Lung (tissue), 11 donors: ENCODE measurements at regions not wholly inside any gene's neighbourhood (a gene's known extent, or its start where the extent isn't known, plus 50 kb on each side); places are given as distances from the start of the nearest gene placed in this dataset.
A peak's percentile ranks its signal among the peaks of the same experiment; 100 is the strongest.

ENCODE experiments used
- ATAC-seq: fragments of 200-7000 bp; cut with Tn5 transposase; one replicate; pipeline ENCODE4 v1.9.1; 2020; ENCODE audit warnings: moderate number of reproducible peaks; ENCODE audit not compliant: insufficient read depth, low FRiP score
- DNase-seq, 3 donors: peaks; one replicate each; pipeline ENCODE4 v3.0.0-alpha.2; 2013 to 2017
- H3K27ac ChIP-seq, 2 donors: one replicate each; pipeline ENCODE4 v1.5.1; 2013; ENCODE audit warnings: mild to moderate bottlenecking in 2 of 2, moderate library complexity in 2 of 2, control low read depth in 1 of 2, inconsistent platforms in 1 of 2, low read depth in 1 of 2, low read length in 1 of 2
- H3K27me3 ChIP-seq, 3 donors: one replicate each; pipeline ENCODE4 v1.5.1; 2013; ENCODE audit warnings: low read length in 2 of 3; ENCODE audit not compliant: control insufficient read depth in 3 of 3, insufficient read depth in 3 of 3
- H3K36me3 ChIP-seq, 4 donors: one replicate each; pipeline ENCODE4 v1.5.1; 2013; ENCODE audit warnings: low read length in 4 of 4, mild to moderate bottlenecking in 1 of 4, moderate library complexity in 1 of 4; ENCODE audit not compliant: control insufficient read depth in 4 of 4, insufficient read depth in 4 of 4
- H3K4me1 ChIP-seq, 5 donors: one replicate each; pipeline ENCODE4 v1.5.1; 2013; ENCODE audit warnings: low read length in 5 of 5, mild to moderate bottlenecking in 2 of 5, moderate library complexity in 1 of 5; ENCODE audit not compliant: control insufficient read depth in 5 of 5, insufficient read depth in 5 of 5
- H3K4me3 ChIP-seq: one replicate; pipeline ENCODE4 v1.5.1; 2013; ENCODE audit warnings: mild to moderate bottlenecking, control low read depth, moderate library complexity
- H3K9ac ChIP-seq, 2 donors: one replicate each; pipeline ENCODE4 v1.5.1; 2013; ENCODE audit warnings: low read length in 2 of 2, control low read depth in 1 of 2; ENCODE audit not compliant: insufficient read depth in 1 of 2
- H3K9me3 ChIP-seq, 4 donors: one replicate each; pipeline ENCODE4 v1.5.1; 2013; ENCODE audit warnings: low read length in 3 of 4, mild to moderate bottlenecking in 1 of 4, moderate library complexity in 1 of 4; ENCODE audit not compliant: control insufficient read depth in 4 of 4, insufficient read depth in 3 of 4
- WGBS, 2 donors: extraction: QIAGEN DNeasy Blood & Tissue Kit; methylation state at CpG; one replicate each; pipeline ENCODE4 v1.1.7; 2013; 5-methylcytosine and 5-hydroxymethylcytosine counted together
- TF ChIP-seq, protein P1 (sequence below): IDR thresholded peaks from 2 replicates; pipeline ENCODE4 v1.5.1; 2012; ENCODE audit warnings: mild to moderate bottlenecking; ENCODE audit errors: control extremely low read depth, extremely low read depth
- donor health status: control.
- donor health status: control.
- donor health status: Bipolar disorder and iron deficiency.
- donor health status: healthy.
- donor health status: DM: yes; HTN: yes; CAD: no.

DNA sequence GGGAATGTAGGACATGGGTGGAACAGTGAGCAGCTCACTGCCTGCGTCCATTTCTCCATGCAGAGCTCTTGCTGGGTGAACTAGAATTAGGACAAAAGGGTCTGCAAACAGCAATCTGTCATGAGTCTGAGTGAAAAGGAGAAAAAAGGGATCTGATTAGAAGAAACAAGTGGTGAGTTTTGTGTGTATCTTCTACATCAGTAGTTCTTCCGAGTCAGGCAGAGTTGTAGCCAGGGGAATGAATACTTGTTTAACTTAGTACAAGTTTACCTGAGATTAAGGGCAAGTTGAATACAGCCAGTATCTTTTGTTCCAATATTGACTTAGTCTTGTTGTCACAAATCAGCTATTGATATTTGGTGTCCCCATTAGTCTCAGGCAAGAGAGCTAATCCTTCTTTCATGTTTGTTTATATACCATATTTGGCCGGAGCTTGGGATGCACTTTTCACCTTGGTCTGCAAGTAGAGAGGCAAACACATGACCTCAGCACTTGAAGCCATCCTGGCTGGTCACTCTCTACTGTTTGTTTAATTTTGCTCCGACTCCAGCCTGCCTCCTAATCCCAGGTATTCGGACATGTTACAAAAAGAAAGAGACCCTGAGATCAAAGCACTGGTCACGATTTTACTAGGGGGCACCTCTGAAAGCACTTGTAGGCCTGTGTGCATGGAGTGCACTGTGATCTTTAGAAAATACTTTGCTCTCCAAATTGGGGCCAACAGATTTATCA is 211.0 kb upstream of the NT5C1B start:
- WGBS, 2 donors: 70 to 78% methylated on average over 6 of the region's 6 CpGs
- no peaks in the 10 kb centered on the region for H3K27me3 ChIP-seq
- ATAC-seq: no peak

DNA sequence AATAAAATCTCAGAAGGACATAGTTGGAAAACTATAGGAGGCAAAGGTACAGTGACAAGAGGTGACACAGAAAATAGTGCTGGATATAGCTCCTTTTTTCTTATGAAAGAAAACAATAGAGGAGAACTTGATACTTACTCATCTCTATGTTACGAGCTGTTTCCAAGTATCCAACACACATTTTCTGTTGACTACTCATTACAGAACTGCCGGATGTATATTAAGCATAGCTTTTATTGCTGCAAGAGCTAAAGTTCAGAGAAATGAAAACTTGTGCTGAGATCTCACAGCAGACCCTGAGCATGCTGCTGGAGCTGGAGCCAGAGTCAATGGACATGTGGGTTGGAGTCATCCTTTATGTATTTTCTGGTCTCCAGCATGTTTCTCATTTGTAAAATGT is 210.0 kb upstream of the NT5C1B start:
- DNase-seq (peak in 1 of 3 donors; percentile 27), ATAC-seq (no peak)
- Histone ChIP-seq H3K9me3 (no peaks in the 10 kb centered on the region), H3K27me3 (no peaks in the 10 kb centered on the region), H3K4me3 (no peak overlapping the region), H3K36me3 (no peaks in the 10 kb centered on the region), H3K27ac (no peak overlapping the region), H3K9ac (no peak overlapping the region), H3K4me1 (peaks cover 0 to 6% (median 0%) of the 10 kb centered on the region in 5 donors)
- 95 to 96% methylated on average over 2 of the region's 2 CpGs for WGBS, 2 donors
- TF ChIP-seq, protein P1, sequence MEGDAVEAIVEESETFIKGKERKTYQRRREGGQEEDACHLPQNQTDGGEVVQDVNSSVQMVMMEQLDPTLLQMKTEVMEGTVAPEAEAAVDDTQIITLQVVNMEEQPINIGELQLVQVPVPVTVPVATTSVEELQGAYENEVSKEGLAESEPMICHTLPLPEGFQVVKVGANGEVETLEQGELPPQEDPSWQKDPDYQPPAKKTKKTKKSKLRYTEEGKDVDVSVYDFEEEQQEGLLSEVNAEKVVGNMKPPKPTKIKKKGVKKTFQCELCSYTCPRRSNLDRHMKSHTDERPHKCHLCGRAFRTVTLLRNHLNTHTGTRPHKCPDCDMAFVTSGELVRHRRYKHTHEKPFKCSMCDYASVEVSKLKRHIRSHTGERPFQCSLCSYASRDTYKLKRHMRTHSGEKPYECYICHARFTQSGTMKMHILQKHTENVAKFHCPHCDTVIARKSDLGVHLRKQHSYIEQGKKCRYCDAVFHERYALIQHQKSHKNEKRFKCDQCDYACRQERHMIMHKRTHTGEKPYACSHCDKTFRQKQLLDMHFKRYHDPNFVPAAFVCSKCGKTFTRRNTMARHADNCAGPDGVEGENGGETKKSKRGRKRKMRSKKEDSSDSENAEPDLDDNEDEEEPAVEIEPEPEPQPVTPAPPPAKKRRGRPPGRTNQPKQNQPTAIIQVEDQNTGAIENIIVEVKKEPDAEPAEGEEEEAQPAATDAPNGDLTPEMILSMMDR: no peak

More for the DNA sequence above, 211.0 kb upstream of the NT5C1B start:
- Histone ChIP-seq H3K9me3 (no peaks in the 10 kb centered on the region), H3K4me1 (peaks cover 0 to 6% (median 0%) of the 10 kb centered on the region in 5 donors), H3K27ac (no peak overlapping the region), H3K9ac (no peak overlapping the region), H3K36me3 (no peaks in the 10 kb centered on the region), H3K4me3 (no peak overlapping the region)
- DNase-seq: no peak
- TF ChIP-seq, protein P1: no peak

DNA sequence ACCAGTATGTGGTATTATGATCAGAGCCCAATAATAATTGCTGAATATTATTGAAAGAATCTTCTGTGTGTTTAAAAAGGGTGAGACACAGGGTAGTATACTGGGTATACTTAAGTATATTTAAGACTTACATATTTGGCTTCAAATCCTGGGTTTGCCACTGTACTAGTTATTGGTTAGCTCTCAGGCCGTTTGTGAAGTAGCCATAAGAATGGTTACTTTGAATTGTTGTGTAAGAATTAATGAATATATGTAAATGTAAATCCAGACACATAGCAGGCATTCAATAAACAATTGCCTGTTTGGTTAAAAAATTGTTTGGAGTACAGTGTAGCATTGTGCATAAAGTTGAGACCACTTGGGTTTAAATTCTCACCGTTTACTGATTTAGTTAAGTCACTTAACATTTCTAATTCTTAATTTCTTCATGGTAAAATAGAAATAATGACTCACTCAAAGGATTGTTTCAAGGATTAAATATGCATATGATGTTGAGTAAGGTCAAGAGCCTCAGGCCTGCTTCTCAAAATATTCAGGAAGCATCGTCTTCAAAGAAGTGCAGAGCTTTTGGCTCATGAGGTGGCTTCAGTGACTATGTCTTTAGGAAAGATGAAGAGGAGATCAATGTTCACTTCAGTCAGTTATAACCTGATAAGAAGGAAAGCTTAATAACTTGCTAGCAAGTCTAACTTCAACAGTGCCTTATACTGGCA is 207.9 kb upstream of the NT5C1B start:
- ATAC-seq (no peak), DNase-seq (no peak)
- H3K9me3 ChIP-seq: no peaks in the 10 kb centered on the region
- H3K4me1 ChIP-seq: peaks cover 0 to 15% (median 6%) of the 10 kb centered on the region in 5 donors
- H3K4me3 ChIP-seq: no peak overlapping the region
- H3K9ac ChIP-seq: no peak overlapping the region
- no peaks in the 10 kb centered on the region for H3K27me3 ChIP-seq
- TF ChIP-seq, protein P1: no peak
- no peaks in the 10 kb centered on the region for H3K36me3 ChIP-seq
- H3K27ac ChIP-seq: no peak overlapping the region
- WGBS, 2 donors: 83 to 96% methylated on average over 3 of the region's 3 CpGs
